ENCODE measurements at regions not wholly inside any gene's neighbourhood (a gene's known extent, or its start where the extent isn't known, plus 50 kb on each side); places are given as distances from the start of the nearest gene placed in this dataset.

- Mint-ChIP-seq H3K4me3 (no peak overlapping the region), H3K9me3 (peaks cover 12% of the 10 kb centered on the region), H3K4me1 (no peaks in the 10 kb centered on the region), H3K27ac (no peak overlapping the region), H3K36me3 (no peaks in the 10 kb centered on the region)
- no peak for DNase-seq (ENCODE audit: low spot score in 2 of 2)
- ATAC-seq, result no peak
Measured at GRCh38 chr13:89255844-89256406, 1584.8 kb downstream of the SLITRK5 start.

DNA sequence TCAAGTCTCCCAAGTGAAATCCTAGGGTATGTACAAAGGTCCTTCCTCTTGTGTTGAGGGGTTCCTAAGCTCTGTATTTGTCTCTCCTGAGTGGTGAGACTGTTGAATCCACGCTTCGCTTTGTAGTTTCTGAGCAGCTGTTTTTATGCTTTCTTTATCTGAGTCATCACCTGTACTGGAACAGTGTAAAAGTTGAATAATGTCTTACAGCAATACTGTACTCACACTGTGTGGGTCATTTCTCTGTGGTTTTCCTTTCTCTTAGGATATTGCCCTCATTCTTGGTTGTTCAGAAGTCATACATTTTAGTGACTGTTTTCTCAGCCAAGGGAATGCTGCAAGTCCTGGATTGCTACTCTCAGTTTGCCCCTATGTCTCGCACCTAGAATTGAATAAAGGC lies 1596.6 kb downstream of the SLITRK5 start:
- Mint-ChIP-seq H3K36me3 (no peaks in the 10 kb centered on the region), H3K9me3 (peaks cover 3% of the 10 kb centered on the region), H3K4me3 (no peak overlapping the region), H3K27ac (no peak overlapping the region), H3K4me1 (no peaks in the 10 kb centered on the region)
- DNase-seq (ENCODE audit: low spot score in 2 of 2) (no peak), ATAC-seq (no peak)

DNA sequence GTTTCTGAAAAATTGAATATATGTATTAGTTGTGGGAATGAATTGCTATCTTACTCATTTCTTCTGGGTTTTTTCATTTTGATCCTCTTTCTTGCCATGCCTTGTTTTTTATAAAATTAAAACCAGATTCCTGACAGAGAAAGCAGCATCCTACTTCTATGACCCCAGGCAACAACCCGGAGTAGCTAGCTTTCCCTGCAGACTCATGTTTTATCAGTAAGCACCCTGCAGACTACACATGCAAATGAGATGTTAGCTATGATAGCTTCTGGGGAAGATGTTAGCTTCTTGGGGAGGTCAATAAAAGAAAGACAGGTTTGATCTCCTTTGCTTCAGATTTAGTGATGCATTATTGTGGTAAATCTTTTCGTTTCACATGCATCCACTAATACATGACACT lies 1598.6 kb downstream of the SLITRK5 start:
- ATAC-seq (no peak), DNase-seq (ENCODE audit: low spot score in 2 of 2) (no peak)
- Mint-ChIP-seq H3K27ac (no peak overlapping the region), H3K4me3 (no peak overlapping the region), H3K4me1 (no peaks in the 10 kb centered on the region), H3K36me3 (no peaks in the 10 kb centered on the region), H3K9me3 (peaks cover 3% of the 10 kb centered on the region)

DNA sequence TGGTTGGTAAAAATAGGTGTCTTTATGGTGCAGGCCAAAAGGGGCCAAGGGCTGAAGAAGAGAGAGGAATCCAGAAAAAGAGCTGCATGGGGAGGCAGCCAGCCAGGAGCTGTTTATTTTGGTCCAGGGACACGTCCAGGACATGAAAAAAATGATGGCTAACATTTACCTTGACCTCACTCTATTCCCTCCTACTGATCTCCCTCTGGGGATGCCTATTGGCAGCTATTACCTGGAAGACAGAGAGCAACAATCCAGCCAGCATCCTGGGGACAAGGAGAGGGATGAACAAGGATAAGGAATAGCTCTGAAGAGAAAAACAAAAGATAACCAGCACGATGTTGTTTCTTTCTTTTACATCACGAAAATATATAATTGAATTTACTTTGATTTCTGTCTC lies 1599.6 kb downstream of the SLITRK5 start:
- H3K4me1 Mint-ChIP-seq, result no peaks in the 10 kb centered on the region
- H3K4me3 Mint-ChIP-seq, result no peak overlapping the region
- no peak for DNase-seq (ENCODE audit: low spot score in 2 of 2)
- H3K9me3 Mint-ChIP-seq, result peaks cover 3% of the 10 kb centered on the region
- no peak overlapping the region for H3K27ac Mint-ChIP-seq
- ATAC-seq, result no peak
- no peaks in the 10 kb centered on the region for H3K36me3 Mint-ChIP-seq

DNA sequence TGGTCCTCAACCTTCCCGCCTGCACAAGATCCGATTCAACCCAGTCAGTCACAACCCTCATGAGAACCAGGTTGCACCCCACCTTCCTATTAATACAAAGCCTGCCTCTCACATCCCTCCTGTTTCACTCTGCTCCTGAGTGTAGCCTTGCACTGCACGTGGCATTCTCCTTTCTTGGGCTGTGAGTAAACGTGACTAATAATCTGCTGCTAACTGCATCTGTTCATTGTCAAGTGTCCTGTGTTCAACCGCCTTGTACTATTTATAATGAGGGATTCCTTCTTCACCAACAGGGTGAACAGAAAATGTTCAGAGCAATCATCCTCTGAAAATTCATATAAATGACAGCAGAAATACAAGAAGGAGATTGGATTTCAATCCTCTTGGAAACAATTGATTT lies 1608.2 kb downstream of the SLITRK5 start:
- Mint-ChIP-seq H3K27ac (no peak overlapping the region), H3K36me3 (no peaks in the 10 kb centered on the region), H3K4me3 (no peak overlapping the region), H3K4me1 (no peaks in the 10 kb centered on the region), H3K9me3 (peaks cover 20% of the 10 kb centered on the region)
- ATAC-seq, result no peak
- no peak for DNase-seq (ENCODE audit: low spot score in 2 of 2)

DNA sequence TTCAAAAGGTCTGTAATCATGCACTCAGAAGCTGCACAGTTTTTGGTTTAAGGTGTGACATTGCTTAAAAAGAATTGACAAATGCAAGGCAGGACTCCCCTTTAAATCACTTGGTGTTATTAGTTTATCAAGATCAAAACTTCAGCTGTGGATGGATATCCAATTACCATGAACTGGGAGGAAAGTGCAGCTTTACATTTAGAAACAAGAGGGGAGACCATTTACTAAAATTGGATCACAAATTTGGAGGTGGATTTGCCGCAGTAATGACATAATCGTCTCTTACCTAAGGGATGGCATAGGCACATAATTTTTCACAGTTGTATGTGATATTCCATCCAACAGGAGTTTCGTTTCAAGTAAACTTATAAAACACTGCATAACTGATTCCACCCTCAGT lies 1610.2 kb downstream of the SLITRK5 start:
- no peaks in the 10 kb centered on the region for H3K36me3 Mint-ChIP-seq
- DNase-seq (ENCODE audit: low spot score in 2 of 2), result no peak
- no peak for ATAC-seq
- peaks cover 20% of the 10 kb centered on the region for H3K9me3 Mint-ChIP-seq
- H3K27ac Mint-ChIP-seq, result no peak overlapping the region
- no peaks in the 10 kb centered on the region for H3K4me1 Mint-ChIP-seq
- no peak overlapping the region for H3K4me3 Mint-ChIP-seq

DNA sequence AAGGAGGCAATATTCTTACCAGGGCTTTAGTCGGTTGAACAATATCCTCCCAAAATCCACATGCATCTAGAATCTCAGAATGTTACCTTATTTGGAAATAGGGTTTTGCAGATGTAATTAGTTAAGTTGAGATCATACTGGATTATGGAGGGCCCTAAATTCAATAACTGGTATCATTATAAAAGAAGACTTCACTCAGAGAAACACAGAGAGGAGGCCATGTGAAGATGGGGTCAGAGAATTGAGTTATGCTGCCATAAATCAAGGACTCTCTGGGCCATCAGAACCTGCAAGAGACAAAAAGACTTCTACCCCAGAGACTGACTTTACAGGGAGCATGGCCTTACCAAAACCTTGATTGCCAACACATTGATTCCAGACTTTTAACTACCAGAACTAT lies 1611.1 kb downstream of the SLITRK5 start:
- no peaks in the 10 kb centered on the region for H3K36me3 Mint-ChIP-seq
- no peaks in the 10 kb centered on the region for H3K4me1 Mint-ChIP-seq
- H3K4me3 Mint-ChIP-seq, result no peak overlapping the region
- H3K9me3 Mint-ChIP-seq, result peaks cover 20% of the 10 kb centered on the region
- ATAC-seq (no peak), DNase-seq (ENCODE audit: low spot score in 2 of 2) (no peak)
- no peak overlapping the region for H3K27ac Mint-ChIP-seq

GRCh38 chr13:89287381-89287780 lies 1616.2 kb downstream of the SLITRK5 start:
- DNase-seq (ENCODE audit: low spot score in 2 of 2) (no peak), ATAC-seq (no peak)
- Mint-ChIP-seq H3K9me3 (peaks cover 8% of the 10 kb centered on the region), H3K4me1 (no peaks in the 10 kb centered on the region), H3K36me3 (no peaks in the 10 kb centered on the region), H3K4me3 (no peak overlapping the region), H3K27ac (no peak overlapping the region)

DNA sequence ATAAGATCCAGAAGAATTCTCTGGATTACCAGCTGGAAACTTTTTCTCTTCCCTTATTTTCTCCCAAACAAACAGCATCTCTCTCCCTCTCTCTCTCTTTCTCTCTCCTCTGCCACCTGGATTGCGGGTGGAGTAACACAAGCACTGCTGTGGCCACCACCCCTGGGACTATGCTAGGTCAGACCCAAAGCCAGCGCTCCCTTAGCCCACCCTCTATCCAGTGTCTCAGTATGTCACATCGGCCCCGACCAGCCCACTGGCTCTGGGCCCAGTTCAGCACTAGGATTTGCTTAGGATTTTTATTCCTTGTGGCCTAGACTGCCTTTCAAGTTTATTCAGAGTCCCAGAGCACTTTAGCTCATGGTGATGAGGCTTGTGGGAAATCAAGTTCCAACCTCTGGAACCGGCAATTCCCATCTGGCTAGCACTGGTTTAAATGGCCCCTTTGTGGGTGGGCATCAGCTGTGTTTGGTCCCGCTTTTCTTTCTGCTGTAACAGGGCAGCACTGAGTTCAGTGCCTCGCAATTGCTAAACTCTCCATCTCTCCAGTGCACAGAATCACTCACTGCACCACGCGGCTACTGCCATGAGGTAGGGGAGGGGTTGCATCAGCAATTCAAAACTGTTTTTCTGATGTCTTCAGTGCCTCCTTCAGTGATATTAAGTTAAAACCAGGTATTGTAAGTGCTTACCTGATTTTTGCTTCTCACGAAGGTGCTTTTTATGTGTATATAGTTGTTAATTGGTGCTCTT lies 1623.1 kb downstream of the SLITRK5 start:
- Mint-ChIP-seq H3K4me3 (no peak overlapping the region), H3K4me1 (no peaks in the 10 kb centered on the region), H3K9me3 (peaks cover 17% of the 10 kb centered on the region), H3K27ac (no peak overlapping the region), H3K36me3 (no peaks in the 10 kb centered on the region)
- DNase-seq (ENCODE audit: low spot score in 2 of 2), result no peak
- no peak for ATAC-seq

GRCh38 chr13:89307278-89307677 lies 1636.1 kb downstream of the SLITRK5 start:
- no peaks in the 10 kb centered on the region for H3K4me1 Mint-ChIP-seq
- no peak overlapping the region for H3K4me3 Mint-ChIP-seq
- no peaks in the 10 kb centered on the region for H3K36me3 Mint-ChIP-seq

DNA sequence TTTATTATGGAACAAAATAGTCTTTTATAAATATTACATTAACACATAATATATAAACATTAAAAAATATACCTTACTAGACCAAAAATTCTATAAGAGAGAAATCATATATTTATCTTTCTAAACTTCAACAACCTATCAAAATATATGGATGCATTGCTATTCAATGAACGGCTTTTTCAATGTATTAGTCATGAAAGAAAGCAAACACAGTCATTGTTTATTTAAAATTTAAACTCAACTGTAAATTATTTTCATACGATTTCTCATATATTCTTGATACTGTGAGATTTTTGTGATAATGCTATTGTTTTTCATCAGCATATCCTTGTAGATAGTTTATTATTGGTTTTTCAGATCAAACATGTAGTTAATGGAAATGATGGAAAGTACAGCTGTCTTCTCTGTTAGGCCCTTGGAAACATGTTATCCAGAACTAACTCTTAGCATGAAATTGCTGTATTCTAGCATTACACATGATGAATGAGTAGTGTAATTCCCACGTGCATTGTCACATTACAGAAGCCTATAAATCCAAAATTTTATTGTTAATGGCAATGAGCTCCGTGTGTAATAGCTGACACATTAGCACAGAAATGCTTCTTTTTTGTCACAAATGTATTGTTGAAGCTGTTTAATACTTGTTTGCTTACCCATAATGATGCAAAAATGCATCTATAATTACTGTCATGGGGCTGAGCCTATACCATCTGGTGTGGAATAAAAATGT lies 1639.9 kb downstream of the SLITRK5 start:
- no peak overlapping the region for H3K27ac Mint-ChIP-seq
- DNase-seq (ENCODE audit: low spot score in 2 of 2) (no peak), ATAC-seq (no peak)
- H3K36me3 Mint-ChIP-seq, result no peaks in the 10 kb centered on the region
- H3K4me1 Mint-ChIP-seq, result no peaks in the 10 kb centered on the region
- peaks cover 14% of the 10 kb centered on the region for H3K9me3 Mint-ChIP-seq
- H3K4me3 Mint-ChIP-seq, result no peak overlapping the region

More at GRCh38 chr13:89307278-89307677, 1636.1 kb downstream of the SLITRK5 start:
- Mint-ChIP-seq H3K9me3 (peaks cover 12% of the 10 kb centered on the region), H3K27ac (no peak overlapping the region)
- ATAC-seq (no peak), DNase-seq (ENCODE audit: low spot score in 2 of 2) (no peak)

- no peak for DNase-seq (ENCODE audit: low spot score in 2 of 2)
- peaks cover 9% of the 10 kb centered on the region for H3K9me3 Mint-ChIP-seq
- H3K36me3 Mint-ChIP-seq, result no peaks in the 10 kb centered on the region
- no peak overlapping the region for H3K27ac Mint-ChIP-seq
- no peak for ATAC-seq
- no peak overlapping the region for H3K4me3 Mint-ChIP-seq
- H3K4me1 Mint-ChIP-seq, result no peaks in the 10 kb centered on the region
Measured at GRCh38 chr13:89315287-89315686, 1644.1 kb downstream of the SLITRK5 start.

DNA sequence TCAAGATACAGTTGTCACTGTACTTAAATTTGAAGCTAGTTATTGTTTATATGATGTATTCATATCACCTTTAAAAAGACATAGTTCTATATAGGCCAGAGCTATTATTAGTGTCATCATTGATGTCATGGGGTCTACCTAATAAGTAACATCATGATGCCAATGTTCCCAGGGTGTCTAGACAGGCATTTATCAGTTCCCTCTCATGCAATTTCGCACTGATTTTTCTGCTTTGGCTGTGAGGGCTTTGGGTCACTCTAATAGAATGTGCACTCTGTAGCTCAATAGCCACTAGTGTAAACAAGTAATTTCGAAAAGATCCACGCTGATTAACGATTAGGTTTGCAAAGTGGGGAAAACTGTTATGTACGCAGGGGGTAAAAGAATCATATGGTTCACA lies 1651.3 kb downstream of the SLITRK5 start:
- H3K27ac Mint-ChIP-seq, result no peak overlapping the region
- ATAC-seq (no peak), DNase-seq (ENCODE audit: low spot score in 2 of 2) (no peak)
- H3K9me3 Mint-ChIP-seq, result no peaks in the 10 kb centered on the region
- no peaks in the 10 kb centered on the region for H3K4me1 Mint-ChIP-seq
- H3K4me3 Mint-ChIP-seq, result no peak overlapping the region
- H3K36me3 Mint-ChIP-seq, result no peaks in the 10 kb centered on the region

GRCh38 chr13:89324582-89324981 lies 1653.4 kb downstream of the SLITRK5 start:
- H3K36me3 Mint-ChIP-seq, result no peaks in the 10 kb centered on the region
- H3K4me1 Mint-ChIP-seq, result no peaks in the 10 kb centered on the region
- no peak overlapping the region for H3K4me3 Mint-ChIP-seq
- ATAC-seq (no peak), DNase-seq (ENCODE audit: low spot score in 2 of 2) (no peak)
- H3K9me3 Mint-ChIP-seq, result no peaks in the 10 kb centered on the region
- H3K27ac Mint-ChIP-seq, result no peak overlapping the region

- H3K4me3 Mint-ChIP-seq, result no peak overlapping the region
- H3K4me1 Mint-ChIP-seq, result no peaks in the 10 kb centered on the region
- no peaks in the 10 kb centered on the region for H3K36me3 Mint-ChIP-seq
- no peaks in the 10 kb centered on the region for H3K9me3 Mint-ChIP-seq
- ATAC-seq, result no peak
- no peak overlapping the region for H3K27ac Mint-ChIP-seq
- DNase-seq (ENCODE audit: low spot score in 2 of 2), result no peak
Measured at GRCh38 chr13:89343165-89343564, 1672.0 kb downstream of the SLITRK5 start.

DNA sequence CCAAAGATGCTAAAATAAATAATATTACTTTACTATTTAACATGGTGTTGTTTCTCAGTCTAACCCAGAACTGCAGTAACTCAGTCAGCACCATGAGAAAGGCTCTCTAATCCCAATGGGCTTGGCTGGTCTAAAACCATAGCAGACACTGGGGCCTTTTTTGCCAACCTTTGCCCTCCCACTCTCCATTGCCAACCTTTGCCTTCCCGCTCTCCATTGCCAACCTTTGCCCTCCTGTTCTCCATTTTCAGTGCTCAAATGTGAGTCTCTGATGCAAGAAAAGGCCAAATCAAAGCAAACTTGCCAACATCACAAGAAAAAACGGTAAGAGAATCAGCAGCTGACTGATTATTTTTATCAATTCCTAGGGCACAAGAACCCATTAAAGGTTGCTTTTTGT lies 1681.2 kb downstream of the SLITRK5 start:
- H3K9me3 Mint-ChIP-seq, result peaks cover 12% of the 10 kb centered on the region
- no peaks in the 10 kb centered on the region for H3K4me1 Mint-ChIP-seq
- H3K36me3 Mint-ChIP-seq, result no peaks in the 10 kb centered on the region
- H3K4me3 Mint-ChIP-seq, result no peak overlapping the region
- ATAC-seq, result no peak
- H3K27ac Mint-ChIP-seq, result no peak overlapping the region
- DNase-seq (ENCODE audit: low spot score in 2 of 2), result no peak
